ENCODE measurements at regions not wholly inside any gene's neighbourhood (a gene's known extent, or its start where the extent isn't known, plus 50 kb on each side); places are given as distances from the start of the nearest gene placed in this dataset.

- no peak for ATAC-seq
- TF ChIP-seq ESRRG (CRISPR knock-in tag; IDR thresholded peaks at IDR 0.05) (no peak), PPARA (CRISPR knock-in tag; IDR thresholded peaks at IDR 0.05; ENCODE audit: borderline replicate concordance) (no peak), CREB5 (CRISPR knock-in tag; IDR thresholded peaks at IDR 0.05; ENCODE audit: low read depth) (no peak), ZNF70 (CRISPR knock-in tag; IDR thresholded peaks at IDR 0.05) (peak; percentile 61; the same call in 1 of the 2 replicates)
Measured at GRCh38 chr5:167243463-167243862, 1048.0 kb upstream of the WWC1 start.

DNA sequence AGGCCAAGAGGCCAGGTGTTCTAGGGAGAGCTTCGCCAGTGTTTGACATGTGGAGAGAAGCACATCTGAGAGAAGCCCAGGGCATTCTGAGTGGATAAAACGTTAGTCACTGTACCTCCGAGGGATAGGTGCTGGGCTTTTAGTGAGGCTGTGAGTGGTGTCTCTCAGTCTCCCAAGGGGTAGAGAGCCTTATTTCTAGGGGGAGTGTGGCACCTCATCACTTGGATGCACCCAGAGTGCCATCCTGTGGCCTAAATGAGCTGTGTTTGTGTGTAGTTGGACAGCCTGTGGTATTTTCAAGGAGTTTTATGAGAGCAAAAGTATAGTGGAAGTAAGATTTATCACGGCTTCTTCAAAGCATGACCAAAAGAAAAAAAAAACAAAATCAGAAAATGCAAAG lies 1046.9 kb upstream of the WWC1 start:
- 0 out of 3 replicates have a peak, but pooled peaks have one; percentile 30 for ATAC-seq
- TF ChIP-seq TCF4 (CRISPR knock-in tag; IDR thresholded peaks at IDR 0.05; ENCODE audit: borderline replicate concordance) (no peak), CREB5 (CRISPR knock-in tag; IDR thresholded peaks at IDR 0.05; ENCODE audit: low read depth) (no peak), TOX (CRISPR knock-in tag; IDR thresholded peaks at IDR 0.05; ENCODE audit: borderline replicate concordance) (no peak), RARB (CRISPR knock-in tag; IDR thresholded peaks at IDR 0.05) (no peak), CSRNP3 (CRISPR knock-in tag; IDR thresholded peaks at IDR 0.05) (no peak), OSR1 (CRISPR knock-in tag; IDR thresholded peaks at IDR 0.05) (no peak), PPARA (CRISPR knock-in tag; IDR thresholded peaks at IDR 0.05; ENCODE audit: borderline replicate concordance) (no peak), ISL1 (CRISPR knock-in tag; IDR thresholded peaks at IDR 0.05) (no peak), SNAI2 (CRISPR knock-in tag; IDR thresholded peaks at IDR 0.05) (no peak), ESRRG (CRISPR knock-in tag; IDR thresholded peaks at IDR 0.05) (no peak)
- TF ChIP-seq, protein P1, sequence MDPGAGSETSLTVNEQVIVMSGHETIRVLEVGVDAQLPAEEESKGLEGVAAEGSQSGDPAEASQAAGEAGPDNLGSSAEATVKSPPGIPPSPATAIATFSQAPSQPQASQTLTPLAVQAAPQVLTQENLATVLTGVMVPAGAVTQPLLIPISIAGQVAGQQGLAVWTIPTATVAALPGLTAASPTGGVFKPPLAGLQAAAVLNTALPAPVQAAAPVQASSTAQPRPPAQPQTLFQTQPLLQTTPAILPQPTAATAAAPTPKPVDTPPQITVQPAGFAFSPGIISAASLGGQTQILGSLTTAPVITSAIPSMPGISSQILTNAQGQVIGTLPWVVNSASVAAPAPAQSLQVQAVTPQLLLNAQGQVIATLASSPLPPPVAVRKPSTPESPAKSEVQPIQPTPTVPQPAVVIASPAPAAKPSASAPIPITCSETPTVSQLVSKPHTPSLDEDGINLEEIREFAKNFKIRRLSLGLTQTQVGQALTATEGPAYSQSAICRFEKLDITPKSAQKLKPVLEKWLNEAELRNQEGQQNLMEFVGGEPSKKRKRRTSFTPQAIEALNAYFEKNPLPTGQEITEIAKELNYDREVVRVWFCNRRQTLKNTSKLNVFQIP (CRISPR knock-in tag; IDR thresholded peaks at IDR 0.05; ENCODE audit: borderline replicate concordance, low read depth), result no peak
- TF ChIP-seq, protein P2, sequence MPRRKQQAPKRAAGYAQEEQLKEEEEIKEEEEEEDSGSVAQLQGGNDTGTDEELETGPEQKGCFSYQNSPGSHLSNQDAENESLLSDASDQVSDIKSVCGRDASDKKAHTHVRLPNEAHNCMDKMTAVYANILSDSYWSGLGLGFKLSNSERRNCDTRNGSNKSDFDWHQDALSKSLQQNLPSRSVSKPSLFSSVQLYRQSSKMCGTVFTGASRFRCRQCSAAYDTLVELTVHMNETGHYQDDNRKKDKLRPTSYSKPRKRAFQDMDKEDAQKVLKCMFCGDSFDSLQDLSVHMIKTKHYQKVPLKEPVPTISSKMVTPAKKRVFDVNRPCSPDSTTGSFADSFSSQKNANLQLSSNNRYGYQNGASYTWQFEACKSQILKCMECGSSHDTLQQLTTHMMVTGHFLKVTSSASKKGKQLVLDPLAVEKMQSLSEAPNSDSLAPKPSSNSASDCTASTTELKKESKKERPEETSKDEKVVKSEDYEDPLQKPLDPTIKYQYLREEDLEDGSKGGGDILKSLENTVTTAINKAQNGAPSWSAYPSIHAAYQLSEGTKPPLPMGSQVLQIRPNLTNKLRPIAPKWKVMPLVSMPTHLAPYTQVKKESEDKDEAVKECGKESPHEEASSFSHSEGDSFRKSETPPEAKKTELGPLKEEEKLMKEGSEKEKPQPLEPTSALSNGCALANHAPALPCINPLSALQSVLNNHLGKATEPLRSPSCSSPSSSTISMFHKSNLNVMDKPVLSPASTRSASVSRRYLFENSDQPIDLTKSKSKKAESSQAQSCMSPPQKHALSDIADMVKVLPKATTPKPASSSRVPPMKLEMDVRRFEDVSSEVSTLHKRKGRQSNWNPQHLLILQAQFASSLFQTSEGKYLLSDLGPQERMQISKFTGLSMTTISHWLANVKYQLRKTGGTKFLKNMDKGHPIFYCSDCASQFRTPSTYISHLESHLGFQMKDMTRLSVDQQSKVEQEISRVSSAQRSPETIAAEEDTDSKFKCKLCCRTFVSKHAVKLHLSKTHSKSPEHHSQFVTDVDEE (CRISPR knock-in tag; IDR thresholded peaks at IDR 0.05), result no peak

DNA sequence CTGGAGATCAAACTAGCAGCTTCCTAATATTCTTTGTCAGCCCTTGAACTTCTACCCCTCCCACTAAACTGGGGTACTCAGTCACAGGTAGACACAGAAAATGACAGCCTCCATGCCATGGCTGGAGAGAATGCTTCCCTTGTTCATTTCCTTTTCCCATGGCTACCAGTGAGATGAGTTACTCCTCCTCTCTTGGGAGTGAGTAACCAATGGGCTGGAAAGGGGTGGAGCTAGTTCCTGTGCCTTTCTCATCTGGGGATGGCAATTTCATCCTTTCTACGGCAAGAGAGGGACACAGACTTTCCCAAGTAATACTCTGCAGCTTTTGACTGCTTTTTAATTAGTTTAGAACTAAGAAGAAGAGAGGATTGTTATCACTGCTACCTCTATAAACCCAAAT lies 1045.6 kb upstream of the WWC1 start:
- TF ChIP-seq ESRRG (CRISPR knock-in tag; IDR thresholded peaks at IDR 0.05), result no peak
- no peak for TF ChIP-seq OSR1 (CRISPR knock-in tag; IDR thresholded peaks at IDR 0.05)
- no peak for TF ChIP-seq ZNF70 (CRISPR knock-in tag; IDR thresholded peaks at IDR 0.05)
- no peak for TF ChIP-seq ZNF8 (CRISPR knock-in tag; IDR thresholded peaks at IDR 0.05)

DNA sequence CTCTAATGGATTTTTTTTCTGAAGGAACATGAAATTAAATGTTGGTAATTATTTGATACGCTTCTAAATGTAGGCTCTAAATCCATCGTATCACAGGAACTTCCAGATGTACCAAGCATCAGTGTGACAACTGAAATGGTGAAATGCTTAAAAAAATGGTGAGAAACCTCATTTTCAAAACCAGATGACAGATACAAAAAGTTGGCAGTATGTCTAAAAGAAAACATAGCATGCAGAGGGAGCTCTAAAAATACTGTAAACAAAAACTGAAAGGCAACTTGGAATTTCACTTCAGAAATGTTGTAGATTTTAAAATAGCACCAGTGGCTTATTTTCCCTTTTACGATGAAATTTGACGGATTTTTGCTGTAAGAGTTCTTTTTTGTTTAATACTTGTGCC lies 1043.6 kb upstream of the WWC1 start:
- ATAC-seq, result no peak
- TF ChIP-seq, protein P2 (CRISPR knock-in tag; IDR thresholded peaks at IDR 0.05), result no peak
- no peak for TF ChIP-seq PPARA (CRISPR knock-in tag; IDR thresholded peaks at IDR 0.05; ENCODE audit: borderline replicate concordance)
- TF ChIP-seq ZNF8 (CRISPR knock-in tag; IDR thresholded peaks at IDR 0.05), result no peak
- TF ChIP-seq GLIS3 (CRISPR knock-in tag; IDR thresholded peaks at IDR 0.05), result no peak

More for the DNA sequence above, 1045.6 kb upstream of the WWC1 start:
- ATAC-seq, result no peak

All from SK-N-SH treated with all-trans-retinoic acid at 6 μM for 48 hours (cell line).